ENCODE measurements at regions not wholly inside any gene's neighbourhood (a gene's known extent, or its start where the extent isn't known, plus 50 kb on each side); places are given as distances from the start of the nearest gene placed in this dataset.
"Not testable (repeated sequence)": the region's sequence is repeated elsewhere in the genome, so short reads cannot be mapped to it uniquely, and the experiment has no call there.

- H3K4me3 ChIP-seq (ENCODE audit: low read depth, low read length) = no peak overlapping the region
- TF ChIP-seq, protein P1, sequence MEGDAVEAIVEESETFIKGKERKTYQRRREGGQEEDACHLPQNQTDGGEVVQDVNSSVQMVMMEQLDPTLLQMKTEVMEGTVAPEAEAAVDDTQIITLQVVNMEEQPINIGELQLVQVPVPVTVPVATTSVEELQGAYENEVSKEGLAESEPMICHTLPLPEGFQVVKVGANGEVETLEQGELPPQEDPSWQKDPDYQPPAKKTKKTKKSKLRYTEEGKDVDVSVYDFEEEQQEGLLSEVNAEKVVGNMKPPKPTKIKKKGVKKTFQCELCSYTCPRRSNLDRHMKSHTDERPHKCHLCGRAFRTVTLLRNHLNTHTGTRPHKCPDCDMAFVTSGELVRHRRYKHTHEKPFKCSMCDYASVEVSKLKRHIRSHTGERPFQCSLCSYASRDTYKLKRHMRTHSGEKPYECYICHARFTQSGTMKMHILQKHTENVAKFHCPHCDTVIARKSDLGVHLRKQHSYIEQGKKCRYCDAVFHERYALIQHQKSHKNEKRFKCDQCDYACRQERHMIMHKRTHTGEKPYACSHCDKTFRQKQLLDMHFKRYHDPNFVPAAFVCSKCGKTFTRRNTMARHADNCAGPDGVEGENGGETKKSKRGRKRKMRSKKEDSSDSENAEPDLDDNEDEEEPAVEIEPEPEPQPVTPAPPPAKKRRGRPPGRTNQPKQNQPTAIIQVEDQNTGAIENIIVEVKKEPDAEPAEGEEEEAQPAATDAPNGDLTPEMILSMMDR (IDR thresholded peaks at IDR 0.05; ENCODE audit: insufficient read depth, low read depth, low read length) = no peak
- DNase-seq (ENCODE audit: low read depth) = no peak
These were observed 603.5 kb upstream of the NR3C2 start for GRCh38 chr4:149045731-149046130.

DNA sequence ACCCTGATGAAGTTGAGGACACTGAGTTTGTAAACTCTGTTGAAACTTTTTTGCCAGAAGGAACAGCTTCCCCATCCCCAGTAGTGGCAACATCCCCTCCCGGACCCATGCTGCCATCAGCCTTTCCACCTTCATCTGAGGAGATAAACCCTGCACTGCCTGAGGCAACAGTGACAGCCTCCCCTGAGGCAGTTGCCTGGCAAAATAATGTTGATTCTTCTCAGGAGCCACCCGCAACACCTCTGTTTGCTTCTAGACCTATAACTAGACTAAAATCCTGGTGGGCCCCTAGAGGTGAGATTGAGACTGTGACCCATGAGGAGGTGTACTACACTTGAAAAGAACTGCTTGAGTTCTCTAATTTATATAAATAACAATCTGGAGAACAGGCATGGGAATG is 597.6 kb upstream of the NR3C2 start:
- not testable (repeated sequence) for DNase-seq (ENCODE audit: low read depth); H3K4me3 ChIP-seq (ENCODE audit: low read depth, low read length)

GRCh38 chr4:149031399-149031798 is 589.2 kb upstream of the NR3C2 start:
- peak; percentile 2 for DNase-seq (ENCODE audit: low read depth)
- H3K4me3 ChIP-seq (ENCODE audit: low read depth, low read length) = no peak overlapping the region
- TF ChIP-seq, protein P1 (IDR thresholded peaks at IDR 0.05; ENCODE audit: insufficient read depth, low read depth, low read length) = peak; percentile 19

DNA sequence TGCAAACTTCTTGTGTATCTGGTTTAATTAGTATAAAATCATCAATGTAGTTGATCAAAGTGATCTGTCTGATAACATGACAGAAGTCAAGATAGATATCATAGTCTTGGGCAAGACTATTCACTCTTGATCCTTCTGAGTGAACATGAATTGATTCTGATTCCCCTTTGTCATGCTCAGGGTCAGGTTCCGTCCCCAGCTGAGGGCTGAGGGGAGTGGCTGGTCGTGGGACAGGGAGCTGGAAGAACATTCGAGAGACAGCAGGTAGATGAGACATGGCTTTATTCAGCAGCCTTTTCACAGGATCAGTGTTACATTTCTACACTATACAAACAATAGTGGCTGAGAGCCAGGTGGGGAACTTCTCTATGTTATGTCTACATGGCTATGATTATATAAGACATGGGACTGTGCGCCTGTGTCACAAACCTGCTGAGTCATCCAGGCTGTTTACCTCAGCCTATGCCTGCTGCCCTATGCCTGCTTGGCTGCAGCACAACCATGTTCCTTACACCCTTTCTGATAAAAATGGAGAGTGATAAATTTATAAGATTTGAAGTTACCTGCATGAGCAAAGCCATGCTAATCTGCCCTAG is 586.9 kb upstream of the NR3C2 start:
- no peak overlapping the region for H3K4me3 ChIP-seq (ENCODE audit: low read depth, low read length)
- DNase-seq (ENCODE audit: low read depth) = no peak
- TF ChIP-seq, protein P1 (IDR thresholded peaks at IDR 0.05; ENCODE audit: insufficient read depth, low read depth, low read length) = no peak

- TF ChIP-seq, protein P1 (IDR thresholded peaks at IDR 0.05; ENCODE audit: insufficient read depth, low read depth, low read length) = no peak
- H3K4me3 ChIP-seq (ENCODE audit: low read depth, low read length) = no peak overlapping the region
- DNase-seq (ENCODE audit: low read depth) = no peak
These were observed 584.5 kb upstream of the NR3C2 start for GRCh38 chr4:149026696-149027095.

DNA sequence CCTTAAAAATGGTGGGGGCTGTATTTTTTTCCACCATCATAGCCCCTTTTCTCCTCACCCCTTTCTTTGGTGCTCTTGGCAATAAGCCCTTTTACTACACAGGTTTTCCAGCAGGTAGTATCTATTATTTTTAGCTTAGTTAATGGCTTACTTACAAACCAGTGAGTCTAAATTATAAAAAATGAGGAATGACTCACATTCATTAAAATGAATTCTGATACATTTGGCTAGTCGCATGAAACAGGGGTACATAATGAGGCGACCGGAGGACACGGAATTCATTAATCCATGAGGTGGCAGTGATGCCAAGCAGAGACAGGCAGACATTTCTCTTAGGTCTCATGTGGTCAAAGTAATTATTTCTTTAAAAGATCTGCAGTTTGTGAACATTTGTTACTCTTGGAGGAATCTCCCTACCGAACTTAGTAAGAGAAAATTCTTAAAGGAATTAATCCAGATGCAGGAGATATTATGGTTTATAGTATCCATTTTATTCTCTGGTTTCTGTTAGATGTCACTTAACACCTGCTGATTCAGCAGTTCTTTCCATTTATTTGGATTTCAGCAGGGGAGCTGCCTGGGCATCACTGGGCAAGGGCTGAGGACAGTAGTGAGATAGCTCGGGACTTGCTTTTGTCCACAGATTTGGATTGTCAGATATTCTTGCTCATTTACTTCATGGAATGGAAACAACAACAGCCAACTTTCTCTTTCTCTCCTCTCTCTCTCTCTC is 575.0 kb upstream of the NR3C2 start:
- no peak for DNase-seq (ENCODE audit: low read depth)
- no peak overlapping the region for H3K4me3 ChIP-seq (ENCODE audit: low read depth, low read length)
- TF ChIP-seq, protein P1 (IDR thresholded peaks at IDR 0.05; ENCODE audit: insufficient read depth, low read depth, low read length) = no peak

GRCh38 chr4:149009223-149009622 is 567.0 kb upstream of the NR3C2 start:
- no peak overlapping the region for H3K4me3 ChIP-seq (ENCODE audit: low read depth, low read length)
- no peak for DNase-seq (ENCODE audit: low read depth)
- TF ChIP-seq, protein P1 (IDR thresholded peaks at IDR 0.05; ENCODE audit: insufficient read depth, low read depth, low read length) = no peak
